ENCODE measurements at regions not wholly inside any gene's neighbourhood (a gene's known extent, or its start where the extent isn't known, plus 50 kb on each side); places are given as distances from the start of the nearest gene placed in this dataset.
A peak's percentile ranks its signal among the peaks of the same experiment; 100 is the strongest.
"Not testable (repeated sequence)": the region's sequence is repeated elsewhere in the genome, so short reads cannot be mapped to it uniquely, and the experiment has no call there.

- no peak overlapping the region for H3K27ac ChIP-seq
- BruUV-seq (replicated peaks): no TSS peak
- H3K4me1 ChIP-seq (replicated peaks; ENCODE audit: insufficient read depth): no peaks in the 10 kb centered on the region
- ChIA-PET POLR2A (ENCODE audit: unreplicated experiment) (no interaction called here), CTCF (no interaction called here)
- no peak overlapping the region for H3K4me3 ChIP-seq
- no peaks in the 10 kb centered on the region for H3K79me2 ChIP-seq (ENCODE audit: low read depth)
- intact Hi-C loops (cut with micrococcal nuclease; ENCODE audit: unreplicated experiment): no loop called here
- H3K9me2 ChIP-seq (ENCODE audit: insufficient read depth): no peaks in the 10 kb centered on the region
- no peaks in the 10 kb centered on the region for H3F3A ChIP-seq (ENCODE audit: insufficient read depth, low read depth)
- DNase-seq: no peak
- no peaks in the 10 kb centered on the region for H4K20me1 ChIP-seq (ENCODE audit: insufficient read depth)
- TF ChIP-seq, protein P1, sequence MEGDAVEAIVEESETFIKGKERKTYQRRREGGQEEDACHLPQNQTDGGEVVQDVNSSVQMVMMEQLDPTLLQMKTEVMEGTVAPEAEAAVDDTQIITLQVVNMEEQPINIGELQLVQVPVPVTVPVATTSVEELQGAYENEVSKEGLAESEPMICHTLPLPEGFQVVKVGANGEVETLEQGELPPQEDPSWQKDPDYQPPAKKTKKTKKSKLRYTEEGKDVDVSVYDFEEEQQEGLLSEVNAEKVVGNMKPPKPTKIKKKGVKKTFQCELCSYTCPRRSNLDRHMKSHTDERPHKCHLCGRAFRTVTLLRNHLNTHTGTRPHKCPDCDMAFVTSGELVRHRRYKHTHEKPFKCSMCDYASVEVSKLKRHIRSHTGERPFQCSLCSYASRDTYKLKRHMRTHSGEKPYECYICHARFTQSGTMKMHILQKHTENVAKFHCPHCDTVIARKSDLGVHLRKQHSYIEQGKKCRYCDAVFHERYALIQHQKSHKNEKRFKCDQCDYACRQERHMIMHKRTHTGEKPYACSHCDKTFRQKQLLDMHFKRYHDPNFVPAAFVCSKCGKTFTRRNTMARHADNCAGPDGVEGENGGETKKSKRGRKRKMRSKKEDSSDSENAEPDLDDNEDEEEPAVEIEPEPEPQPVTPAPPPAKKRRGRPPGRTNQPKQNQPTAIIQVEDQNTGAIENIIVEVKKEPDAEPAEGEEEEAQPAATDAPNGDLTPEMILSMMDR (conservative IDR thresholded peaks at IDR 0.05): no peak
- no peak for TF ChIP-seq EZH2 (IDR thresholded peaks at IDR 0.05; ENCODE audit: low read depth)
- no peaks in the 10 kb centered on the region for H3K36me3 ChIP-seq (ENCODE audit: low read depth)
- H3K4me2 ChIP-seq: no peak overlapping the region
- no peaks in the 10 kb centered on the region for H3K9me3 ChIP-seq (ENCODE audit: insufficient read depth, low read depth)
- no peak overlapping the region for H2AFZ ChIP-seq
- no peaks in the 10 kb centered on the region for H3K27me3 ChIP-seq (ENCODE audit: insufficient read depth, low read depth)
Measured at GRCh38 chr17:52606098-52606497, 447.6 kb upstream of the CA10 start.

GRCh38 chr17:52604105-52604504 is 445.6 kb upstream of the CA10 start:
- H3K27ac ChIP-seq: no peak overlapping the region
- no peaks in the 10 kb centered on the region for H3F3A ChIP-seq (ENCODE audit: insufficient read depth, low read depth)
- no peaks in the 10 kb centered on the region for H3K4me1 ChIP-seq (replicated peaks; ENCODE audit: insufficient read depth)
- no peaks in the 10 kb centered on the region for H3K9me3 ChIP-seq (ENCODE audit: insufficient read depth, low read depth)
- BruUV-seq (replicated peaks): no TSS peak
- H2AFZ ChIP-seq: no peak overlapping the region
- H3K27me3 ChIP-seq (ENCODE audit: insufficient read depth, low read depth): no peaks in the 10 kb centered on the region
- no peaks in the 10 kb centered on the region for H4K20me1 ChIP-seq (ENCODE audit: insufficient read depth)
- ChIA-PET CTCF (no interaction called here), POLR2A (ENCODE audit: unreplicated experiment) (no interaction called here)
- no peaks in the 10 kb centered on the region for H3K36me3 ChIP-seq (ENCODE audit: low read depth)
- intact Hi-C loops (cut with micrococcal nuclease; ENCODE audit: unreplicated experiment): no loop called here
- no peak overlapping the region for H3K4me3 ChIP-seq
- no peaks in the 10 kb centered on the region for H3K9me2 ChIP-seq (ENCODE audit: insufficient read depth)
- DNase-seq: no peak
- H3K4me2 ChIP-seq: no peak overlapping the region
- H3K79me2 ChIP-seq (ENCODE audit: low read depth): no peaks in the 10 kb centered on the region
- TF ChIP-seq EZH2 (IDR thresholded peaks at IDR 0.05; ENCODE audit: low read depth): no peak
- TF ChIP-seq, protein P1 (conservative IDR thresholded peaks at IDR 0.05): no peak

GRCh38 chr17:52597452-52598215 is 439.1 kb upstream of the CA10 start:
- H2AFZ ChIP-seq; H3F3A ChIP-seq (ENCODE audit: insufficient read depth, low read depth); H3K4me1 ChIP-seq (replicated peaks; ENCODE audit: insufficient read depth); H3K9me2 ChIP-seq (ENCODE audit: insufficient read depth); intact Hi-C loops (cut with micrococcal nuclease; ENCODE audit: unreplicated experiment); BruUV-seq (replicated peaks); H4K20me1 ChIP-seq (ENCODE audit: insufficient read depth); H3K79me2 ChIP-seq (ENCODE audit: low read depth); CTCF ChIA-PET; H3K27ac ChIP-seq; H3K36me3 ChIP-seq (ENCODE audit: low read depth); POLR2A ChIA-PET (ENCODE audit: unreplicated experiment); H3K9me3 ChIP-seq (ENCODE audit: insufficient read depth, low read depth); H3K4me3 ChIP-seq; H3K27me3 ChIP-seq (ENCODE audit: insufficient read depth, low read depth): not testable (repeated sequence)
- TF ChIP-seq, protein P1 (conservative IDR thresholded peaks at IDR 0.05): peak; percentile 59
- H3K4me2 ChIP-seq: peak overlapping the region; percentile 43
- DNase-seq: peak; percentile 6 to 56
